ENCODE measurements at regions not wholly inside any gene's neighbourhood (a gene's known extent, or its start where the extent isn't known, plus 50 kb on each side); places are given as distances from the start of the nearest gene placed in this dataset.

- no peak for TF ChIP-seq CTCF (IDR thresholded peaks at IDR 0.05 in 4 of 5, conservative IDR thresholded peaks at IDR 0.05 in 1 of 5)
- TF ChIP-seq POLR2A (IDR thresholded peaks at IDR 0.05): no peak
These were observed 274.5 kb upstream of the B3GAT1 start for GRCh38 chr11:134686460-134687061.
